Erythroblast (primary cell): ENCODE measurements at regions not wholly inside any gene's neighbourhood (a gene's known extent, or its start where the extent isn't known, plus 50 kb on each side); places are given as distances from the start of the nearest gene placed in this dataset.

ENCODE experiments used
- GATA1 ChIP-seq: IDR thresholded peaks from 2 replicates; pipeline ENCODE4 v1.6.1; 2011; ENCODE audit warnings: low read depth, mild to moderate bottlenecking, control low read depth, low read length, moderate library complexity
- POLR2A ChIP-seq: IDR thresholded peaks from 2 replicates; pipeline ENCODE4 v1.6.1; 2011; ENCODE audit warnings: mild to moderate bottlenecking, low read length

DNA sequence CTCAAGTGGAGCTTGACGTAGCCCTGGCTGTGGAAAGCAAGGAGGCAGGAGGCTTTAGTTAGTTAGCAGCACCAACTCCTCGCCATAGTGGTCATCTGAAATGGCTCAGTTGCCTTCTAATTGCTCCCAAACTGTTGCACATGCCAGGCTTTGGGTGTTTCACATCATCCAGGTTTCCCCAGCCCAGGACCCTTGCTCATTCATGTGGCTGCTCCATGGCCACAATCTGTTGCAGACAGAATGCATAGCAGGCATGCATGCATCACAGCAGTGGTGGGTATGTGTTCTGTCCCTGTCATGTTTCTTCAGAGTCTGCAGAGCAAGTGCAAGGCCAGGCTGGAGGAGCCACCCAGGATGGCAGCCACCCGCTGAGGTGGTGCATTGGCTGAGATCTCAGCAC, 407.6 kb downstream of the TSHZ3 start:
- TF ChIP-seq POLR2A (no peak), GATA1 (no peak)
